WTC11 (cell line): ENCODE measurements at regions not wholly inside any gene's neighbourhood (a gene's known extent, or its start where the extent isn't known, plus 50 kb on each side); places are given as distances from the start of the nearest gene placed in this dataset.
A peak's percentile ranks its signal among the peaks of the same experiment; 100 is the strongest.

Source experiments
- ELF4 ChIP-seq: sonication (generic); formaldehyde crosslinking; IDR thresholded peaks from 2 replicates; pipeline ENCODE4 v1.8.1; 2022; ENCODE audit warnings: low read depth, mild to moderate bottlenecking, moderate library complexity, missing genetic modification reagents
- ESRRA ChIP-seq: sonication (generic); formaldehyde crosslinking; IDR thresholded peaks from 2 replicates; pipeline ENCODE4 v1.8.1; 2022; ENCODE audit warnings: mild to moderate bottlenecking, missing genetic modification reagents, borderline replicate concordance
- NR1H2 ChIP-seq: sonication (generic); formaldehyde crosslinking; IDR thresholded peaks from 2 replicates; pipeline ENCODE4 v1.9.0; 2021; ENCODE audit warnings: mild to moderate bottlenecking, moderate library complexity, missing genetic modification reagents
- PRRX2 ChIP-seq: fragments of 250-450 bp; sonication (Bioruptor Pico); IDR thresholded peaks from 2 replicates; pipeline ENCODE4 v1.8.0; 2021; ENCODE audit warnings: mild to moderate bottlenecking
- RELA ChIP-seq: sonication (generic); formaldehyde crosslinking; IDR thresholded peaks from 2 replicates; pipeline ENCODE4 v1.8.1; 2022; ENCODE audit warnings: missing genetic modification reagents, mild to moderate bottlenecking, borderline replicate concordance
- SMAD3 ChIP-seq: sonication (generic); formaldehyde crosslinking; IDR thresholded peaks from 2 replicates; pipeline ENCODE4 v1.8.0; 2022; ENCODE audit warnings: missing genetic modification reagents, mild to moderate bottlenecking, borderline replicate concordance
- SP1 ChIP-seq: sonication (generic); formaldehyde crosslinking; conservative IDR thresholded peaks from 2 replicates; pipeline ENCODE4 v1.8.1; 2022; ENCODE audit warnings: missing genetic modification reagents
- TF ChIP-seq, protein P1 (sequence below): fragments of 200-600 bp; IDR thresholded peaks from 2 replicates; pipeline ENCODE4 v1.8.0; 2022; ENCODE audit warnings: antibody characterized with exemption
- TF ChIP-seq, protein P2 (sequence below): sonication (generic); formaldehyde crosslinking; IDR thresholded peaks from 2 replicates; pipeline ENCODE4 v1.8.0; 2022; ENCODE audit warnings: mild to moderate bottlenecking, missing genetic modification reagents
- TF ChIP-seq, protein P3 (sequence below): sonication (generic); formaldehyde crosslinking; IDR thresholded peaks from 2 replicates; pipeline ENCODE4 v1.8.0; 2022; ENCODE audit warnings: mild to moderate bottlenecking, missing genetic modification reagents

DNA sequence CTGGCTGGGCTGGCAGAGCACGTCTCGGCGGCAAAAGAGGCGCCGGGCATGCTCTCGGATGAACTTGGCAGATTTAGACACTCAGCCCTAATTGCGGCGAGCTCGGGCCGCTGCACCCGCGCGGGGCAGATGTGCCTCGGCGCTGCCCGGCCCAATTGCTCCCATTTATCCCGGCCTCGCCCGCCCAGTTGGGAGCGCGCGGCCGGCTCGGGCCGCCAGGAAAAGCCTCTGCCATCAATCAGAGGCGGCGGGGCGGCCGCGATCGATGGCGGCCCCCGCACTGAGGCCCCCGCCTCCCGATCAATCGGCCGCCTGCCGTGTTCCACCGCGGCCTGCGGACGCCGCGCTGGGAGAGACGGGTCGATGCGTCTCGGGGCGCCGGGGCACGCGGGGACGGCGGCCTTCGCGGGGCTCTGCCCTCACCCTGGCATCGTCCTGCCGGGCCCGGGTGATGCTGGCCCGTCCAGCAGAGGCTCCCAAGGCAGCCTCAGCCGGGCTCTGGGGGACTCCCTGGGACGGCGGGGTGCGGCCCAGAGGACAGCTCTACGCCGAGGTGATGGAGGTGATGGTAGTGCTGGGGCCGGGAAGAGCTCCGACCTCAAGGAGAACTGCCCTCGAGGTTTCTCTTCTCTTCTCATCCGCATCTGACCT, 200.9 kb upstream of the N4BP1 start:
- TF ChIP-seq, protein P1, sequence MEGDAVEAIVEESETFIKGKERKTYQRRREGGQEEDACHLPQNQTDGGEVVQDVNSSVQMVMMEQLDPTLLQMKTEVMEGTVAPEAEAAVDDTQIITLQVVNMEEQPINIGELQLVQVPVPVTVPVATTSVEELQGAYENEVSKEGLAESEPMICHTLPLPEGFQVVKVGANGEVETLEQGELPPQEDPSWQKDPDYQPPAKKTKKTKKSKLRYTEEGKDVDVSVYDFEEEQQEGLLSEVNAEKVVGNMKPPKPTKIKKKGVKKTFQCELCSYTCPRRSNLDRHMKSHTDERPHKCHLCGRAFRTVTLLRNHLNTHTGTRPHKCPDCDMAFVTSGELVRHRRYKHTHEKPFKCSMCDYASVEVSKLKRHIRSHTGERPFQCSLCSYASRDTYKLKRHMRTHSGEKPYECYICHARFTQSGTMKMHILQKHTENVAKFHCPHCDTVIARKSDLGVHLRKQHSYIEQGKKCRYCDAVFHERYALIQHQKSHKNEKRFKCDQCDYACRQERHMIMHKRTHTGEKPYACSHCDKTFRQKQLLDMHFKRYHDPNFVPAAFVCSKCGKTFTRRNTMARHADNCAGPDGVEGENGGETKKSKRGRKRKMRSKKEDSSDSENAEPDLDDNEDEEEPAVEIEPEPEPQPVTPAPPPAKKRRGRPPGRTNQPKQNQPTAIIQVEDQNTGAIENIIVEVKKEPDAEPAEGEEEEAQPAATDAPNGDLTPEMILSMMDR: no peak
- TF ChIP-seq, protein P2, sequence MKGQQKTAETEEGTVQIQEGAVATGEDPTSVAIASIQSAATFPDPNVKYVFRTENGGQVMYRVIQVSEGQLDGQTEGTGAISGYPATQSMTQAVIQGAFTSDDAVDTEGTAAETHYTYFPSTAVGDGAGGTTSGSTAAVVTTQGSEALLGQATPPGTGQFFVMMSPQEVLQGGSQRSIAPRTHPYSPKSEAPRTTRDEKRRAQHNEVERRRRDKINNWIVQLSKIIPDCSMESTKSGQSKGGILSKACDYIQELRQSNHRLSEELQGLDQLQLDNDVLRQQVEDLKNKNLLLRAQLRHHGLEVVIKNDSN: no peak
- TF ChIP-seq, protein P3, sequence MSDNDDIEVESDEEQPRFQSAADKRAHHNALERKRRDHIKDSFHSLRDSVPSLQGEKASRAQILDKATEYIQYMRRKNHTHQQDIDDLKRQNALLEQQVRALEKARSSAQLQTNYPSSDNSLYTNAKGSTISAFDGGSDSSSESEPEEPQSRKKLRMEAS: peak; percentile 51
- no peak for TF ChIP-seq RELA
- no peak for TF ChIP-seq PRRX2 (CRISPR knock-in tag)
- no peak for TF ChIP-seq NR1H2 (CRISPR knock-in tag)
- TF ChIP-seq SP1: no peak
- no peak for TF ChIP-seq ESRRA (CRISPR knock-in tag)
- no peak for TF ChIP-seq SMAD3 (CRISPR knock-in tag)
- no peak for TF ChIP-seq ELF4 (CRISPR knock-in tag)
